Activated CD4-positive, alpha-beta memory T cell treated with anti-CD3 and anti-CD28 coated beads for 36 hours (primary cell): ENCODE measurements at regions not wholly inside any gene's neighbourhood (a gene's known extent, or its start where the extent isn't known, plus 50 kb on each side); places are given as distances from the start of the nearest gene placed in this dataset.

ENCODE experiments used
- CTCF ChIA-PET: fragments of 350-600 bp; sonication (Branson Sonifier 250); formaldehyde crosslinking; loops from one replicate; lab custom pipeline; 2021; ENCODE audit warnings: antibody characterized with exemption, inconsistent platforms; lab: Charles Lee
- POLR2A ChIA-PET: fragments of 350-600 bp; sonication (Branson Sonifier 250); formaldehyde crosslinking; loops from one replicate; lab custom pipeline; 2021; ENCODE audit warnings: antibody characterized with exemption; lab: Charles Lee
- DNase-seq: peaks from one replicate; pipeline ENCODE4 v3.0.0-alpha.2; 2020
- H3K27ac Mint-ChIP-seq: one replicate; pipeline ENCODE4 v1.8.0; 2021; ENCODE audit warnings: mixed read lengths
- H3K27me3 Mint-ChIP-seq: one replicate; pipeline ENCODE4 v1.8.0; 2021; ENCODE audit warnings: mixed read lengths
- H3K36me3 Mint-ChIP-seq: one replicate; pipeline ENCODE4 v1.8.0; 2021; ENCODE audit warnings: mixed read lengths
- H3K4me1 Mint-ChIP-seq: one replicate; pipeline ENCODE4 v1.8.0; 2021; ENCODE audit warnings: low read depth, mixed read lengths
- H3K4me3 Mint-ChIP-seq: one replicate; pipeline ENCODE4 v1.8.0; 2021; ENCODE audit warnings: mild to moderate bottlenecking, mixed read lengths
- H3K9me3 Mint-ChIP-seq: one replicate; pipeline ENCODE4 v1.8.0; 2021; ENCODE audit warnings: mixed read lengths
- intact Hi-C: fragments of 100-400 bp; cut with micrococcal nuclease; formaldehyde crosslinking; loops from one replicate; pipeline ENCODE4 v1.15.1; 2023

DNA sequence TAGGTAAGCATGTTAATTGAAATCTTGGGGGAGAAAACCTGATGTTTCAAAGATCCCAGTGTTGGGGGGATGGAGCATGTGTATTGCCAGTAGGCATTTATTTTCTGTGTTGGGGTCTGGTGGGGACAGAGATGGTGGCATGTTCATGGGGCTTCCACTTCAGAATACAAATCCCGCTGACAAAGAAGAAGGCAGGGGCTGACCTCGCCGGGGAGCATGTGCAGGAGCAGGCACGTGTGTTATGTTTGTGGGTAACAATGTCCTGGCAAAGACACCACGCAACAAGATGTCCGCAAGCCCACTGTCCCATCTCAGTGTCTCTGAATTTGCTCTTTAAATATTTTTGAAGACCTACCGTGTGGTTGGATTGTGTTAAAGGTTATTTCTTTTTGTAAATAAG lies 164.5 kb downstream of the TEX29 start:
- DNase-seq, result no peak
- H3K27me3 Mint-ChIP-seq, result no peaks in the 10 kb centered on the region
- H3K9me3 Mint-ChIP-seq, result peaks cover 12% of the 10 kb centered on the region
- intact Hi-C loops, result no loop called here
- H3K36me3 Mint-ChIP-seq, result no peaks in the 10 kb centered on the region
- ChIA-PET POLR2A (no interaction called here), CTCF (no interaction called here)
- H3K4me3 Mint-ChIP-seq, result no peak overlapping the region
- no peak overlapping the region for H3K27ac Mint-ChIP-seq
- H3K4me1 Mint-ChIP-seq, result no peaks in the 10 kb centered on the region

GRCh38 chr13:111485491-111486250 lies 165.2 kb downstream of the TEX29 start:
- Mint-ChIP-seq H3K27me3 (no peaks in the 10 kb centered on the region), H3K4me3 (no peak overlapping the region), H3K36me3 (no peaks in the 10 kb centered on the region), H3K4me1 (no peaks in the 10 kb centered on the region), H3K9me3 (peaks cover 12% of the 10 kb centered on the region), H3K27ac (no peak overlapping the region)
- no peak for DNase-seq
- ChIA-PET CTCF (interaction anchor here (1.6 kb wide), 1 partner anchor 11 kb away, joined by 3 read pairs; no protein-coding TSS in a partner anchor), POLR2A (no interaction called here)
- intact Hi-C loops, result no loop called here

DNA sequence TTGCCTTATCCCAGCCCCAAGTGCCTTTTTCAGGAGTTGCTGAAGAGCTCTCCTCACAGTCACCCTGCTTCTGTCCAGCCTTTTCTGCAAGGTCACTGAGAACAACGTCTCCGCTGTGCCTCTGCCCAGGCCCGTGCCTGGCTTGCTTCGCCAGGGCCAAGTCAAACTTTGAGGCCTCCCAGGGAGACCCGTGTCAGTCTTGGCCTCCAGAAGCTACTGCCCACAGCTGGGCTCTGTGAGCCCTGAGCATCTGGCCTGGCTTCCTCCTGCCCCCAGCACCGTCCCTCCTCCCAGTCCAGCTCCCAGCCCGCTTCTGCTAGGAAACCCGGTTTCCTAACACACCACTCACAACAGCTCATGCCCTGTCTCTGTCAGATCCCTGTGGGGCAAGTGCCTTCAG lies 165.9 kb downstream of the TEX29 start:
- Mint-ChIP-seq H3K27me3 (no peaks in the 10 kb centered on the region), H3K9me3 (peaks cover 12% of the 10 kb centered on the region), H3K4me3 (no peak overlapping the region), H3K36me3 (no peaks in the 10 kb centered on the region), H3K4me1 (no peaks in the 10 kb centered on the region), H3K27ac (no peak overlapping the region)
- DNase-seq, result no peak
- ChIA-PET CTCF (interaction anchor here (1.6 kb wide), 1 partner anchor 11 kb away, joined by 3 read pairs; no protein-coding TSS in a partner anchor), POLR2A (no interaction called here)
- intact Hi-C loops, result no loop called here

- no peak overlapping the region for H3K4me3 Mint-ChIP-seq
- H3K27ac Mint-ChIP-seq, result no peak overlapping the region
- DNase-seq, result no peak
- CTCF ChIA-PET, result interaction anchor here (1.6 kb wide), 1 partner anchor 12 kb away, joined by 3 read pairs; no protein-coding TSS in a partner anchor
- H3K27me3 Mint-ChIP-seq, result no peaks in the 10 kb centered on the region
- no peaks in the 10 kb centered on the region for H3K4me1 Mint-ChIP-seq
- intact Hi-C loops, result no loop called here
- no peaks in the 10 kb centered on the region for H3K36me3 Mint-ChIP-seq
- peaks cover 12% of the 10 kb centered on the region for H3K9me3 Mint-ChIP-seq
- POLR2A ChIA-PET, result no interaction called here
Observed at GRCh38 chr13:111486801-111487200, 166.4 kb downstream of the TEX29 start.

DNA sequence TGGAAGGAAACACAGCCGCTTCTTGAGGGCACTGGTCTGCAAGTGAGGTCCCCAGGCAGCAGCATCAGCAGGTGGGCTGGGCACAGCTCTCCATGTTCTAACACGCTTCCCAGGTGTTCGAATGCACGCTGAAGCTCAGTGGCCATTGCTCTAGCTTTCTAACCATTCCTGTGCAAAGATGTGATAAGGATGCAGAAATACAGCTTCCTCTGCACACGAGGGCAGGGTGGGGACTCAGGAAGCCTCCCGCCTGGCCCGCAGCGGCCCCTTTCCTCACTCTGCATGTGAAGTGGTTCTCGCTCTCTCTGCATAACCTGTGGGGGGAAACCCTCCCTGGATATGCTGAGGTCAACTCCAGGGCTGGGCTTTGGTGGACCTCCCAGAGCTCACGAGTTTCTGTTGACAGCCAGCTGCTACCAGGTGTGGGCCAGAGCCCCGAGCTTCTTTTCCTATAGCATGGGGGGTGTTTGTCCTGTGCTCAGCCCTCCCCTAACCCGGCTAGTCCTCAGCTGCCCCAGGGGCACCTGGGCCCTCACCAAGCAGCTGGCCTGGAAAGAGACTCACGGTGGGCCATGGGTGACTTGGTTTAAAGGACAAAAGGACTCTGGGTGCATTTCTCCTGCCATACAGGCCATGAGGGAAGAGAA lies 168.2 kb downstream of the TEX29 start:
- peaks cover 12% of the 10 kb centered on the region for H3K9me3 Mint-ChIP-seq
- DNase-seq, result no peak
- ChIA-PET CTCF (no interaction called here), POLR2A (no interaction called here)
- no peak overlapping the region for H3K4me3 Mint-ChIP-seq
- H3K36me3 Mint-ChIP-seq, result no peaks in the 10 kb centered on the region
- intact Hi-C loops, result no loop called here
- no peaks in the 10 kb centered on the region for H3K4me1 Mint-ChIP-seq
- H3K27me3 Mint-ChIP-seq, result no peaks in the 10 kb centered on the region
- H3K27ac Mint-ChIP-seq, result no peak overlapping the region

DNA sequence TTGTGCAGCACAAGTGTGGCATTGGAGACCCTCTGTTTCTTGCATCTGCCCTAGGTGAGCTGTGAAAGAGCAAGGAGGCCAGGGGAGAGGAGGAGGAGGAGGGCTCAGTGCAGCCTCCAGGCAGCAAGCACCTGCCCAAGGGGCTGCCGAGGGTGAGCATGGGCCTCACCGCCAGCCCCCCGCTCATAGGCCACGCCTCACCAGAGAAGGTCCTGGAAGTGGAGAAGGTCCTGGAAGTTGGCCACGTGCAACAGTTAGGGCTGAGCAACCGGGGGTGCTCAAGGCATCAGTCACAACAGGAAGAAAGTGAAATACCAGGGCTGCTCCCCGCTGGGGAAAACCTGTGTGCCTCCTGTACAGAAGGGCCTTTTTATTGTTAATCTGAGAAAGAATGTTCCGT lies 168.9 kb downstream of the TEX29 start:
- POLR2A ChIA-PET, result no interaction called here
- CTCF ChIA-PET, result no interaction called here
- H3K27me3 Mint-ChIP-seq, result no peaks in the 10 kb centered on the region
- H3K4me1 Mint-ChIP-seq, result no peaks in the 10 kb centered on the region
- peaks cover 12% of the 10 kb centered on the region for H3K9me3 Mint-ChIP-seq
- no peaks in the 10 kb centered on the region for H3K36me3 Mint-ChIP-seq
- intact Hi-C loops, result no loop called here
- H3K27ac Mint-ChIP-seq, result no peak overlapping the region
- H3K4me3 Mint-ChIP-seq, result no peak overlapping the region
- DNase-seq, result no peak

- H3K4me1 Mint-ChIP-seq, result no peaks in the 10 kb centered on the region
- no peak overlapping the region for H3K27ac Mint-ChIP-seq
- no peaks in the 10 kb centered on the region for H3K27me3 Mint-ChIP-seq
- no peak overlapping the region for H3K4me3 Mint-ChIP-seq
- ChIA-PET POLR2A (no interaction called here), CTCF (no interaction called here)
- no peaks in the 10 kb centered on the region for H3K36me3 Mint-ChIP-seq
- peaks cover 14% of the 10 kb centered on the region for H3K9me3 Mint-ChIP-seq
- no peak for DNase-seq
- intact Hi-C loops, result no loop called here
Observed at GRCh38 chr13:111490611-111491010, 170.2 kb downstream of the TEX29 start.

- CTCF ChIA-PET, result no interaction called here
- Mint-ChIP-seq H3K9me3 (peaks cover 16% of the 10 kb centered on the region), H3K27me3 (no peaks in the 10 kb centered on the region), H3K4me1 (no peaks in the 10 kb centered on the region), H3K27ac (no peak overlapping the region), H3K4me3 (no peak overlapping the region), H3K36me3 (no peaks in the 10 kb centered on the region)
- DNase-seq, result no peak
- intact Hi-C loops, result no loop called here
- POLR2A ChIA-PET, result no interaction called here
Observed at GRCh38 chr13:111491021-111491420, 170.6 kb downstream of the TEX29 start.

DNA sequence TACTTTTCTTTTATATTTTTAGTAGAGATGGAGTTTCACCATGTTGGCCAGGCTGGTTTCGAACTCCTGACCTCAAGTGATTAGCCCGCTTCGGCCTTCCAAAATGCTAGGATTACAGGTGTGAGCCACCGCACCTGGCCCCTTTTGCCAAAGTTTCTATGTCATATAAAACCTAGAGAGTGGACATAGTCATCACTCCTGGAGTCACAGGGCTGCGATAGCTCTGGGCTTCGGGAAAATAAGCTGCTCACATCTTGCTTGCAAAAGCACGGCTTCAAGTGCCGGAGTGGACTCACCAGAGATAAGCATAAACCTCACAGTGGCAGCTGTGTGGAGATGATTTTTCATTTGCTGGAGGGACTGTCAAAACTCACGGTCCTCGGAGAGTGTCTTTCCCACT lies 171.2 kb downstream of the TEX29 start:
- intact Hi-C loops, result no loop called here
- CTCF ChIA-PET, result no interaction called here
- H3K9me3 Mint-ChIP-seq, result peaks cover 10% of the 10 kb centered on the region
- POLR2A ChIA-PET, result no interaction called here
- H3K36me3 Mint-ChIP-seq, result no peaks in the 10 kb centered on the region
- no peak overlapping the region for H3K4me3 Mint-ChIP-seq
- H3K27me3 Mint-ChIP-seq, result no peaks in the 10 kb centered on the region
- no peaks in the 10 kb centered on the region for H3K4me1 Mint-ChIP-seq
- DNase-seq, result no peak
- H3K27ac Mint-ChIP-seq, result no peak overlapping the region

GRCh38 chr13:111492341-111492950 lies 172.0 kb downstream of the TEX29 start:
- POLR2A ChIA-PET, result no interaction called here
- H3K36me3 Mint-ChIP-seq, result no peaks in the 10 kb centered on the region
- no peak overlapping the region for H3K4me3 Mint-ChIP-seq
- CTCF ChIA-PET, result no interaction called here
- H3K27me3 Mint-ChIP-seq, result no peaks in the 10 kb centered on the region
- no peak overlapping the region for H3K27ac Mint-ChIP-seq
- peaks cover 7% of the 10 kb centered on the region for H3K9me3 Mint-ChIP-seq
- H3K4me1 Mint-ChIP-seq, result no peaks in the 10 kb centered on the region
- intact Hi-C loops, result no loop called here
- DNase-seq, result no peak

- DNase-seq, result no peak
- Mint-ChIP-seq H3K27me3 (no peaks in the 10 kb centered on the region), H3K4me3 (no peak overlapping the region), H3K4me1 (no peaks in the 10 kb centered on the region), H3K9me3 (peaks cover 4% of the 10 kb centered on the region), H3K36me3 (no peaks in the 10 kb centered on the region), H3K27ac (no peak overlapping the region)
- CTCF ChIA-PET, result no interaction called here
- POLR2A ChIA-PET, result no interaction called here
- intact Hi-C loops, result no loop called here
Observed at GRCh38 chr13:111492958-111493357, 172.5 kb downstream of the TEX29 start.

- Mint-ChIP-seq H3K4me1 (no peaks in the 10 kb centered on the region), H3K4me3 (no peak overlapping the region), H3K27me3 (no peaks in the 10 kb centered on the region), H3K27ac (no peak overlapping the region), H3K9me3 (peaks cover 4% of the 10 kb centered on the region), H3K36me3 (no peaks in the 10 kb centered on the region)
- intact Hi-C loops, result no loop called here
- DNase-seq, result no peak
- ChIA-PET POLR2A (no interaction called here), CTCF (no interaction called here)
Observed at GRCh38 chr13:111493468-111493867, 173.0 kb downstream of the TEX29 start.
